GM21786 (cell line): ENCODE measurements at regions not wholly inside any gene's neighbourhood (a gene's known extent, or its start where the extent isn't known, plus 50 kb on each side); places are given as distances from the start of the nearest gene placed in this dataset.

ENCODE experiments used
- ATAC-seq: cut with Tn5 transposase; IDR thresholded peaks from one replicate; pipeline ENCODE4 v1.9.1; 2021; ENCODE audit not compliant: unreplicated experiment

GRCh38 chrX:144790148-144790547 lies 457.2 kb upstream of the SPANXN1 start:
- no peak for ATAC-seq

GRCh38 chrX:144791298-144791697 lies 456.0 kb upstream of the SPANXN1 start:
- ATAC-seq = no peak

GRCh38 chrX:144798972-144799371 lies 448.3 kb upstream of the SPANXN1 start:
- ATAC-seq = no peak

- ATAC-seq = no peak
These were observed 445.5 kb upstream of the SPANXN1 start for GRCh38 chrX:144801786-144802185.

- ATAC-seq = no peak
These were observed 438.3 kb upstream of the SPANXN1 start for GRCh38 chrX:144809025-144809424.

- no peak for ATAC-seq
These were observed 436.8 kb upstream of the SPANXN1 start for GRCh38 chrX:144810539-144810938.

- no peak for ATAC-seq
These were observed 427.9 kb upstream of the SPANXN1 start for GRCh38 chrX:144819406-144819805.

- ATAC-seq = no peak
These were observed 406.7 kb upstream of the SPANXN1 start for GRCh38 chrX:144840616-144841015.

GRCh38 chrX:144849141-144849540 lies 398.2 kb upstream of the SPANXN1 start:
- no peak for ATAC-seq

GRCh38 chrX:144896323-144896722 lies 351.0 kb upstream of the SPANXN1 start:
- ATAC-seq = peak; percentile 45

- ATAC-seq = no peak
These were observed 345.8 kb upstream of the SPANXN1 start for GRCh38 chrX:144901521-144901920.

- ATAC-seq = no peak
These were observed 330.5 kb upstream of the SPANXN1 start for GRCh38 chrX:144916785-144917184.

- no peak for ATAC-seq
These were observed 328.4 kb upstream of the SPANXN1 start for GRCh38 chrX:144918936-144919335.

- no peak for ATAC-seq
These were observed 300.6 kb upstream of the SPANXN1 start for GRCh38 chrX:144946666-144947065.
